ENCODE measurements at regions not wholly inside any gene's neighbourhood (a gene's known extent, or its start where the extent isn't known, plus 50 kb on each side); places are given as distances from the start of the nearest gene placed in this dataset.

DNA sequence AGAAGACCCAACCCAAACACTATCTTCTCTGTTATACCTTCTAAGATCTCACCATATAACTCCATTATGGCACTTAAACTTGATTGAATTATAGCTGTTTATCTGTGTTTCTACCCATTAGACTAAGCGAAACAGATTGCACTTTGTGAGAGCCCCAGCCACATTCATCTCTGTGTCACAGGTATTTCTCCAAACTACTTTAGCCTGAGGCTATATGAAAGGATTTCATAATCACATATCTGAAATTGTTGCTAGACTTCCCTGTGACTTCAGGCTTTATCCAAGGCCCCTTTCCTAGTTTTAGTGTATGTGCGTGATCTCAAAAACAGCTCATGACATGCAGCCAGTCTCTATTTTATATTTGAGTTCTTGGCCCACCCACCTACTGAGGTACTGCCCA lies 745.0 kb upstream of the ACVR2A start:
- Histone ChIP-seq H3K27ac (ENCODE audit: extremely low read depth, low read depth, low read length) (no peak overlapping the region), H3K4me3 (ENCODE audit: low read depth, low read length) (no peak overlapping the region), H3K4me1 (ENCODE audit: control insufficient read depth, insufficient read depth, low read length) (no peaks in the 10 kb centered on the region), H3K36me3 (ENCODE audit: control insufficient read depth in 2 of 2, insufficient read depth in 1 of 2, low read length in 2 of 2) (no peaks in the 10 kb centered on the region), H3K9me3 (ENCODE audit: control insufficient read depth, insufficient read depth, low read depth, low read length) (no peaks in the 10 kb centered on the region)
- CTCF ChIA-PET = interaction anchor here (0.5 to 1.3 kb wide), 3 partner anchors 17 to 211 kb away, joined by 3 to 4 read pairs (median 3); no protein-coding TSS in a partner anchor
- POLR2A ChIA-PET = no interaction called here
- TF ChIP-seq SCRT2 (tag by site-specific recombination; IDR thresholded peaks at IDR 0.05) = no peak
- TF ChIP-seq, protein P1, sequence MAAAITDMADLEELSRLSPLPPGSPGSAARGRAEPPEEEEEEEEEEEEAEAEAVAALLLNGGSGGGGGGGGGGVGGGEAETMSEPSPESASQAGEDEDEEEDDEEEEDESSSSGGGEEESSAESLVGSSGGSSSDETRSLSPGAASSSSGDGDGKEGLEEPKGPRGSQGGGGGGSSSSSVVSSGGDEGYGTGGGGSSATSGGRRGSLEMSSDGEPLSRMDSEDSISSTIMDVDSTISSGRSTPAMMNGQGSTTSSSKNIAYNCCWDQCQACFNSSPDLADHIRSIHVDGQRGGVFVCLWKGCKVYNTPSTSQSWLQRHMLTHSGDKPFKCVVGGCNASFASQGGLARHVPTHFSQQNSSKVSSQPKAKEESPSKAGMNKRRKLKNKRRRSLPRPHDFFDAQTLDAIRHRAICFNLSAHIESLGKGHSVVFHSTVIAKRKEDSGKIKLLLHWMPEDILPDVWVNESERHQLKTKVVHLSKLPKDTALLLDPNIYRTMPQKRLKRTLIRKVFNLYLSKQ (tag by site-specific recombination; IDR thresholded peaks at IDR 0.05; ENCODE audit: borderline replicate concordance) = no peak
- TF ChIP-seq, protein P2, sequence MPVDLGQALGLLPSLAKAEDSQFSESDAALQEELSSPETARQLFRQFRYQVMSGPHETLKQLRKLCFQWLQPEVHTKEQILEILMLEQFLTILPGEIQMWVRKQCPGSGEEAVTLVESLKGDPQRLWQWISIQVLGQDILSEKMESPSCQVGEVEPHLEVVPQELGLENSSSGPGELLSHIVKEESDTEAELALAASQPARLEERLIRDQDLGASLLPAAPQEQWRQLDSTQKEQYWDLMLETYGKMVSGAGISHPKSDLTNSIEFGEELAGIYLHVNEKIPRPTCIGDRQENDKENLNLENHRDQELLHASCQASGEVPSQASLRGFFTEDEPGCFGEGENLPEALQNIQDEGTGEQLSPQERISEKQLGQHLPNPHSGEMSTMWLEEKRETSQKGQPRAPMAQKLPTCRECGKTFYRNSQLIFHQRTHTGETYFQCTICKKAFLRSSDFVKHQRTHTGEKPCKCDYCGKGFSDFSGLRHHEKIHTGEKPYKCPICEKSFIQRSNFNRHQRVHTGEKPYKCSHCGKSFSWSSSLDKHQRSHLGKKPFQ (tag by site-specific recombination; IDR thresholded peaks at IDR 0.05) = no peak
- TF ChIP-seq, protein P3, sequence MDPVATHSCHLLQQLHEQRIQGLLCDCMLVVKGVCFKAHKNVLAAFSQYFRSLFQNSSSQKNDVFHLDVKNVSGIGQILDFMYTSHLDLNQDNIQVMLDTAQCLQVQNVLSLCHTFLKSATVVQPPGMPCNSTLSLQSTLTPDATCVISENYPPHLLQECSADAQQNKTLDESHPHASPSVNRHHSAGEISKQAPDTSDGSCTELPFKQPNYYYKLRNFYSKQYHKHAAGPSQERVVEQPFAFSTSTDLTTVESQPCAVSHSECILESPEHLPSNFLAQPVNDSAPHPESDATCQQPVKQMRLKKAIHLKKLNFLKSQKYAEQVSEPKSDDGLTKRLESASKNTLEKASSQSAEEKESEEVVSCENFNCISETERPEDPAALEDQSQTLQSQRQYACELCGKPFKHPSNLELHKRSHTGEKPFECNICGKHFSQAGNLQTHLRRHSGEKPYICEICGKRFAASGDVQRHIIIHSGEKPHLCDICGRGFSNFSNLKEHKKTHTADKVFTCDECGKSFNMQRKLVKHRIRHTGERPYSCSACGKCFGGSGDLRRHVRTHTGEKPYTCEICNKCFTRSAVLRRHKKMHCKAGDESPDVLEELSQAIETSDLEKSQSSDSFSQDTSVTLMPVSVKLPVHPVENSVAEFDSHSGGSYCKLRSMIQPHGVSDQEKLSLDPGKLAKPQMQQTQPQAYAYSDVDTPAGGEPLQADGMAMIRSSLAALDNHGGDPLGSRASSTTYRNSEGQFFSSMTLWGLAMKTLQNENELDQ (tag by site-specific recombination; IDR thresholded peaks at IDR 0.05; ENCODE audit: low read depth) = no peak
- TF ChIP-seq ZNF274 (IDR thresholded peaks at IDR 0.05; ENCODE audit: low read length) = no peak
- TF ChIP-seq ZNF274 (tag by site-specific recombination; IDR thresholded peaks at IDR 0.05; ENCODE audit: borderline replicate concordance) = no peak
- TF ChIP-seq, protein P4, sequence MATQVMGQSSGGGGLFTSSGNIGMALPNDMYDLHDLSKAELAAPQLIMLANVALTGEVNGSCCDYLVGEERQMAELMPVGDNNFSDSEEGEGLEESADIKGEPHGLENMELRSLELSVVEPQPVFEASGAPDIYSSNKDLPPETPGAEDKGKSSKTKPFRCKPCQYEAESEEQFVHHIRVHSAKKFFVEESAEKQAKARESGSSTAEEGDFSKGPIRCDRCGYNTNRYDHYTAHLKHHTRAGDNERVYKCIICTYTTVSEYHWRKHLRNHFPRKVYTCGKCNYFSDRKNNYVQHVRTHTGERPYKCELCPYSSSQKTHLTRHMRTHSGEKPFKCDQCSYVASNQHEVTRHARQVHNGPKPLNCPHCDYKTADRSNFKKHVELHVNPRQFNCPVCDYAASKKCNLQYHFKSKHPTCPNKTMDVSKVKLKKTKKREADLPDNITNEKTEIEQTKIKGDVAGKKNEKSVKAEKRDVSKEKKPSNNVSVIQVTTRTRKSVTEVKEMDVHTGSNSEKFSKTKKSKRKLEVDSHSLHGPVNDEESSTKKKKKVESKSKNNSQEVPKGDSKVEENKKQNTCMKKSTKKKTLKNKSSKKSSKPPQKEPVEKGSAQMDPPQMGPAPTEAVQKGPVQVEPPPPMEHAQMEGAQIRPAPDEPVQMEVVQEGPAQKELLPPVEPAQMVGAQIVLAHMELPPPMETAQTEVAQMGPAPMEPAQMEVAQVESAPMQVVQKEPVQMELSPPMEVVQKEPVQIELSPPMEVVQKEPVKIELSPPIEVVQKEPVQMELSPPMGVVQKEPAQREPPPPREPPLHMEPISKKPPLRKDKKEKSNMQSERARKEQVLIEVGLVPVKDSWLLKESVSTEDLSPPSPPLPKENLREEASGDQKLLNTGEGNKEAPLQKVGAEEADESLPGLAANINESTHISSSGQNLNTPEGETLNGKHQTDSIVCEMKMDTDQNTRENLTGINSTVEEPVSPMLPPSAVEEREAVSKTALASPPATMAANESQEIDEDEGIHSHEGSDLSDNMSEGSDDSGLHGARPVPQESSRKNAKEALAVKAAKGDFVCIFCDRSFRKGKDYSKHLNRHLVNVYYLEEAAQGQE (tag by site-specific recombination; IDR thresholded peaks at IDR 0.05) = no peak
- TF ChIP-seq ELK4 (IDR thresholded peaks at IDR 0.05; ENCODE audit: borderline replicate concordance, low read depth, low read length) = no peak
- TF ChIP-seq ZNF157 (tag by site-specific recombination; IDR thresholded peaks at IDR 0.05) = no peak
- no peak for TF ChIP-seq BCL11B (tag by site-specific recombination; IDR thresholded peaks at IDR 0.05; ENCODE audit: low read depth)
- TF ChIP-seq ZNF112 (tag by site-specific recombination; IDR thresholded peaks at IDR 0.05) = no peak
- TF ChIP-seq, protein P5, sequence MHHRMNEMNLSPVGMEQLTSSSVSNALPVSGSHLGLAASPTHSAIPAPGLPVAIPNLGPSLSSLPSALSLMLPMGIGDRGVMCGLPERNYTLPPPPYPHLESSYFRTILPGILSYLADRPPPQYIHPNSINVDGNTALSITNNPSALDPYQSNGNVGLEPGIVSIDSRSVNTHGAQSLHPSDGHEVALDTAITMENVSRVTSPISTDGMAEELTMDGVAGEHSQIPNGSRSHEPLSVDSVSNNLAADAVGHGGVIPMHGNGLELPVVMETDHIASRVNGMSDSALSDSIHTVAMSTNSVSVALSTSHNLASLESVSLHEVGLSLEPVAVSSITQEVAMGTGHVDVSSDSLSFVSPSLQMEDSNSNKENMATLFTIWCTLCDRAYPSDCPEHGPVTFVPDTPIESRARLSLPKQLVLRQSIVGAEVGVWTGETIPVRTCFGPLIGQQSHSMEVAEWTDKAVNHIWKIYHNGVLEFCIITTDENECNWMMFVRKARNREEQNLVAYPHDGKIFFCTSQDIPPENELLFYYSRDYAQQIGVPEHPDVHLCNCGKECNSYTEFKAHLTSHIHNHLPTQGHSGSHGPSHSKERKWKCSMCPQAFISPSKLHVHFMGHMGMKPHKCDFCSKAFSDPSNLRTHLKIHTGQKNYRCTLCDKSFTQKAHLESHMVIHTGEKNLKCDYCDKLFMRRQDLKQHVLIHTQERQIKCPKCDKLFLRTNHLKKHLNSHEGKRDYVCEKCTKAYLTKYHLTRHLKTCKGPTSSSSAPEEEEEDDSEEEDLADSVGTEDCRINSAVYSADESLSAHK (tag by site-specific recombination; IDR thresholded peaks at IDR 0.05) = no peak
- no peak for TF ChIP-seq GFI1B (tag by site-specific recombination; IDR thresholded peaks at IDR 0.05)
- TF ChIP-seq ZNF555 (tag by site-specific recombination; conservative IDR thresholded peaks at IDR 0.05) = no peak
- no peak for TF ChIP-seq IKZF3 (tag by site-specific recombination; IDR thresholded peaks at IDR 0.05)
- no peak for TF ChIP-seq ZSCAN4 (tag by site-specific recombination; IDR thresholded peaks at IDR 0.05)
- TF ChIP-seq ZFP37 (tag by site-specific recombination; IDR thresholded peaks at IDR 0.05) = no peak
- no peak for TF ChIP-seq REPIN1 (tag by site-specific recombination; IDR thresholded peaks at IDR 0.05; ENCODE audit: low read depth)

All from HEK293 (cell line).